B cell (primary cell): ENCODE measurements at regions not wholly inside any gene's neighbourhood (a gene's known extent, or its start where the extent isn't known, plus 50 kb on each side); places are given as distances from the start of the nearest gene placed in this dataset.

Experiments
- ATAC-seq: fragments of 200-7000 bp; cut with Tn5 transposase; one replicate; pipeline ENCODE4 v1.10.0; 2021; ENCODE audit warnings: low read depth, mild to moderate bottlenecking, moderate number of reproducible peaks, moderate library complexity
- CTCF ChIA-PET: fragments of 350-600 bp; sonication (Branson Sonifier 250); formaldehyde crosslinking; loops from one replicate; lab custom pipeline; 2021; ENCODE audit warnings: antibody characterized with exemption, inconsistent platforms; lab: Charles Lee
- POLR2A ChIA-PET: fragments of 350-600 bp; sonication (Branson Sonifier 250); formaldehyde crosslinking; loops from one replicate; lab custom pipeline; 2021; ENCODE audit warnings: antibody characterized with exemption; lab: Charles Lee
- DNase-seq: peaks from one replicate; pipeline ENCODE4 v3.0.0; 2013
- H2AFZ ChIP-seq: 2 replicates; pipeline ENCODE4 v1.6.1; 2012; ENCODE audit warnings: mild to moderate bottlenecking, low read depth, low read length; ENCODE audit not compliant: insufficient read depth, poor library complexity, severe bottlenecking
- H3K27ac ChIP-seq, 2 donors: 1 replicate in 1 of 2; 2 replicates in 1 of 2; pipeline ENCODE4 v1.5.1; 2012 to 2013; ENCODE audit warnings: low read length in 2 of 2, mild to moderate bottlenecking in 2 of 2, moderate library complexity in 1 of 2
- H3K27me3 ChIP-seq, 4 experiments: fragments of 200-600 bp in 1 of 4; sonication (generic) in 1 of 4; replicated peaks in 1 of 4; 1 replicate in 2 of 4; 2 replicates in 2 of 4; pipeline versions ENCODE4 v1.6.1 to v1.7.0; 2013 to 2016; ENCODE audit warnings: low read length in 3 of 4, mild to moderate bottlenecking in 2 of 4, mixed read lengths in 1 of 4, moderate library complexity in 1 of 4; ENCODE audit not compliant: insufficient read depth in 4 of 4, control insufficient read depth in 3 of 4; ENCODE audit errors: control extremely low read depth in 1 of 4
- H3K36me3 ChIP-seq, 2 experiments: replicated peaks in 1 of 2; 1 replicate in 1 of 2; 2 replicates in 1 of 2; pipeline versions ENCODE4 v1.6.1 to v1.7.1; 2013; ENCODE audit warnings: low read length in 1 of 2; ENCODE audit not compliant: insufficient read depth in 2 of 2, control insufficient read depth in 1 of 2; ENCODE audit errors: control extremely low read depth in 1 of 2, extremely low read depth in 1 of 2
- H3K4me1 ChIP-seq, 2 donors: fragments of 200-600 bp in 1 of 2; sonication (generic) in 1 of 2; 1 replicate in 1 of 2; 2 replicates in 1 of 2; pipeline versions ENCODE4 v1.5.1 to v1.6.1; 2013 to 2017; ENCODE audit warnings: low read length in 2 of 2; ENCODE audit not compliant: control insufficient read depth in 2 of 2, insufficient read depth in 2 of 2
- H3K4me2 ChIP-seq: replicated peaks from 2 replicates; pipeline ENCODE3; 2012; ENCODE audit warnings: mild to moderate bottlenecking, low read depth, low read length; ENCODE audit not compliant: poor library complexity, severe bottlenecking
- H3K4me3 ChIP-seq, 5 experiments: fragments of 200-600 bp in 1 of 5; sonication (generic) in 1 of 5; 1 replicate in 3 of 5; 2 replicates in 2 of 5; pipeline versions ENCODE4 v1.5.1 to v1.7.0; 2011 to 2016; ENCODE audit warnings: low read length in 4 of 5, mild to moderate bottlenecking in 4 of 5, low read depth in 2 of 5, control low read depth in 1 of 5, moderate library complexity in 1 of 5; ENCODE audit not compliant: insufficient read depth in 1 of 5; ENCODE audit errors: control extremely low read depth in 1 of 5, extremely low read depth in 1 of 5
- H3K79me2 ChIP-seq: fragments of 200-600 bp; sonication (generic); one replicate; pipeline ENCODE4 v1.6.0; 2016; ENCODE audit warnings: low read length; ENCODE audit not compliant: control insufficient read depth, insufficient read depth
- H3K9ac ChIP-seq: fragments of 200-600 bp; sonication (generic); 2 replicates; pipeline ENCODE4 v1.6.1; 2017; ENCODE audit warnings: mild to moderate bottlenecking, low read length, moderate library complexity
- H3K9me3 ChIP-seq, 3 donors: one replicate each; pipeline versions ENCODE4 v1.6.1 to v1.7.1; 2013; ENCODE audit warnings: low read length in 2 of 3; ENCODE audit not compliant: control insufficient read depth in 2 of 3, insufficient read depth in 1 of 3; ENCODE audit errors: control extremely low read depth in 1 of 3
- H4K20me1 ChIP-seq: 2 replicates; pipeline ENCODE4 v1.6.0; 2012; ENCODE audit warnings: mild to moderate bottlenecking, low read length; ENCODE audit not compliant: insufficient read depth, control insufficient read depth, poor library complexity, severe bottlenecking
- H3K27ac Mint-ChIP-seq: one replicate; pipeline ENCODE4 v1.8.0; 2021; ENCODE audit warnings: mixed read lengths
- H3K27me3 Mint-ChIP-seq: one replicate; pipeline ENCODE4 v1.8.0; 2021; ENCODE audit warnings: mixed read lengths
- H3K4me1 Mint-ChIP-seq: one replicate; pipeline ENCODE4 v1.8.0; 2021; ENCODE audit warnings: mixed read lengths
- H3K4me3 Mint-ChIP-seq: one replicate; pipeline ENCODE4 v1.8.0; 2021; ENCODE audit warnings: mixed read lengths
- H3K9me3 Mint-ChIP-seq: one replicate; pipeline ENCODE4 v1.8.0; 2022; ENCODE audit warnings: mixed read lengths; ENCODE audit not compliant: insufficient read depth
- CTCF ChIP-seq: fragments of 200-600 bp; IDR thresholded peaks from one replicate; pipeline ENCODE4 v1.8.0; 2022; ENCODE audit warnings: antibody characterized with exemption, mild to moderate bottlenecking
- EZH2 ChIP-seq: IDR thresholded peaks from 2 replicates; pipeline ENCODE4 v1.6.1; 2012; ENCODE audit warnings: borderline replicate concordance, low read depth, mild to moderate bottlenecking, moderate library complexity, low read length; ENCODE audit not compliant: insufficient read depth, poor library complexity, severe bottlenecking
- WGBS: methylation state at CpG from one replicate; pipeline ENCODE4 v1.1.5; 2013; ENCODE audit warnings: missing lambda C conversion rate; ENCODE audit not compliant: insufficient coverage; 5-methylcytosine and 5-hydroxymethylcytosine counted together
- intact Hi-C: fragments of 100-400 bp; cut with micrococcal nuclease; formaldehyde crosslinking; loops from one replicate; pipeline ENCODE4 v1.10.0; 2022

DNA sequence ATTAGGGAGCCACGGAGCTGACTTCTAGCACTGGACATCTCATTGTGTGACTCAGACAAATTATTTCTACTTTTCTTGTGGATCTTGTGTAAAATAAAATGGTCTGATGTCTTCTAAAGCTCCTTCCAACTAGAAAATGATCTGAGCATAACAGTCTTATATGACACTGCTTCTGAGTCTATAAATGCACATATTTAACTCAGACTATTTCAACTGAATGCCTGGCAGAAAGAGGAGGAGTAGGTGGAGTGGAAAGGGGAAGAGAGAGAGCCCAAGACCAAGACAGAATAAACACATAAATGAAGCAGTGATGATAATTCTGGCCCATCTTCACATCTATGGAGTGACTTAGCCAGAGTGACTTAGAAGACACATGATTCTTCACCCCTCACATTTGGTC, 162.3 kb upstream of the PDZRN3 start:
- DNase-seq (no peak), ATAC-seq (no peak)
- Histone ChIP-seq H3K27me3 (no peaks in the 10 kb centered on the region), H3K4me2 (no peak overlapping the region), H3K36me3 (no peaks in the 10 kb centered on the region), H3K9me3 (no peaks in the 10 kb centered on the region), H4K20me1 (no peaks in the 10 kb centered on the region), H3K4me3 (no peak overlapping the region), H3K9ac (no peak overlapping the region), H2AFZ (no peak overlapping the region), H3K4me1 (no peaks in the 10 kb centered on the region), H3K79me2 (no peaks in the 10 kb centered on the region), H3K27ac (no peak overlapping the region)
- no peaks in the 10 kb centered on the region for H3K9me3 Mint-ChIP-seq
- ChIA-PET CTCF (no interaction called here), POLR2A (no interaction called here)
- no peak for TF ChIP-seq EZH2
- no peak for TF ChIP-seq CTCF
- intact Hi-C loops, result no loop called here
- H3K27me3 Mint-ChIP-seq, result no peaks in the 10 kb centered on the region
- no peak overlapping the region for H3K4me3 Mint-ChIP-seq
- H3K27ac Mint-ChIP-seq, result no peak overlapping the region
- H3K4me1 Mint-ChIP-seq, result no peaks in the 10 kb centered on the region
- 60% methylated on average over 1 of the region's 1 CpG for WGBS

DNA sequence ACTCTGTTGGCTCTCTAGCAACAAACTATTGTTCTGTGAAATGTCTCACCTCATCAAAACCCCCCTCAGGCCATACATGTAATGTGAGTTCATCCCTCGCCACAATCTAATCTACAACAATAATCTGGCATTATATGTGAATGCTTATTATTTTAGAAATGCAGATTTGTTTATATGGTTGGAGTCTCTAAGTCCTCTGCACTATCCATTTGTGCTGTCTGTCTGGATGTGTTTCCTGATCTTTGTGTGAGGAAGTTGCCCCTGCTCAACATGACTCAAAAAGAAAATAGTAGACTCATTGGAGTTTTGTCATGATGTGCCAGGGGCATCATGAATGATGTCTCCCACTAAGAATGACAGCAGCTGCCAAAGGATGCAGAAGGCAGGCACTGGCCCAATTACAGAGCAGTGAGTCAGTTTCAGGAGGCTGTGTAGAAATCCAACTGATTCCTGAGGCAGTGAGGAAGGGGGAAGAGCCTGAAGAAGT, 161.6 kb upstream of the PDZRN3 start:
- intact Hi-C loops, result no loop called here
- Histone ChIP-seq H3K9me3 (no peaks in the 10 kb centered on the region), H3K4me1 (no peaks in the 10 kb centered on the region), H3K9ac (no peak overlapping the region), H3K27me3 (no peaks in the 10 kb centered on the region), H3K4me2 (no peak overlapping the region), H3K4me3 (no peak overlapping the region), H3K36me3 (no peaks in the 10 kb centered on the region), H3K79me2 (no peaks in the 10 kb centered on the region), H4K20me1 (no peaks in the 10 kb centered on the region), H3K27ac (no peak overlapping the region), H2AFZ (no peak overlapping the region)
- Mint-ChIP-seq H3K4me3 (no peak overlapping the region), H3K27me3 (no peaks in the 10 kb centered on the region), H3K27ac (no peak overlapping the region), H3K4me1 (no peaks in the 10 kb centered on the region), H3K9me3 (no peaks in the 10 kb centered on the region)
- TF ChIP-seq CTCF (no peak), EZH2 (no peak)
- DNase-seq (no peak), ATAC-seq (no peak)
- ChIA-PET CTCF (no interaction called here), POLR2A (no interaction called here)
- no CpG with 5 or more reads among the region's 1 CpG for WGBS
